ENCODE measurements at regions not wholly inside any gene's neighbourhood (a gene's known extent, or its start where the extent isn't known, plus 50 kb on each side); places are given as distances from the start of the nearest gene placed in this dataset.

DNA sequence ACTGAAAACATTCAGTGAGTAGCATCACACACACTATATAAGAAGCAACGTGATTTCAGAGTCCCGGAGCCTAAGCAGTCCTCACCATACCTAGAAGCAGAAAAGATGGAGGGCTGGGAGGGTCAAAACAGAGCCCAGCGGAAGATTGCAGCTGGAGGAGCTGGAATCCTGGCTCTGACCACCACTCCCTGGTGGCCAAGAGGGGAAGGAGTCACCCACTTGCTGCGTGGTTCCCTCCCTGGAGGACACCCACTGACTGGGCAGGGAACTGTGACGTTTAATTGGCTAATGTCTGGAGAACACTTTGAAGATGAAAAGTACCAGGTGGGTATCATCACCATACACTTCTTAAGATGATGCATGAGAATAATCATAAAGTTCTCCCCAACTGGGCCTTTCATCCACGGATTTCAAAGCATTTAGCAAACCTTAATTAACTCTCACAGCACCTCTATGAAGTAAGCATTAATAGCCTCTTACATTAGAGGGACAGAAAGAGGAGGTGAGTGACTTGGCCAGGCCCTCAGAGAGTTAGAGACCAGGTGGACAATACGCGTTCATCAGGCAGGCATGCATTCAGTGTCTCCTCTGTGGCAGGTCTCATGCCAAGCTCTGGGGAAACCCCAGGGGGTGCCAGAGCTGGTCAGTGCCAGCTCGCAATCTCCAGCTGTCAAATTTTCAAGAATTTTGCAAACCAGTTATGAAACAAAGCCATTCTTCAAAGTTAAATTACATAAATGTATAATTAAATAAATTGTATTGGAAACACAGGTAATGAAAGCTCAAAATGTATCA lies 137.9 kb downstream of the AXIN2 start:
- Histone ChIP-seq H3K4me1 (ENCODE audit: low read length) (no peaks in the 10 kb centered on the region), H3K9me3 (replicated peaks; ENCODE audit: insufficient read depth, low read length) (no peaks in the 10 kb centered on the region), H3K79me2 (ENCODE audit: low read length) (no peaks in the 10 kb centered on the region), H2AFZ (ENCODE audit: low read length) (no peak overlapping the region), H3K9me2 (replicated peaks; ENCODE audit: insufficient read depth, low read length) (no peaks in the 10 kb centered on the region), H3K4me2 (ENCODE audit: low read depth, low read length) (no peak overlapping the region), H3K27ac (ENCODE audit: low read length) (no peak overlapping the region), H4K20me1 (ENCODE audit: insufficient read depth, low read length) (no peaks in the 10 kb centered on the region), H3K4me3 (ENCODE audit: low read length) (no peak overlapping the region), H3K9ac (ENCODE audit: low read length) (no peak overlapping the region), H3K36me3 (replicated peaks; ENCODE audit: insufficient read depth, low read length) (no peaks in the 10 kb centered on the region), H3F3A (ENCODE audit: insufficient read depth, low read length) (no peaks in the 10 kb centered on the region), H3K27me3 (replicated peaks; ENCODE audit: insufficient read depth, low read length) (no peaks in the 10 kb centered on the region)
- DNase-seq = no peak
- TF ChIP-seq EZH2phosphoT487 (IDR thresholded peaks at IDR 0.05; ENCODE audit: low read length) = no peak
- TF ChIP-seq, protein P1, sequence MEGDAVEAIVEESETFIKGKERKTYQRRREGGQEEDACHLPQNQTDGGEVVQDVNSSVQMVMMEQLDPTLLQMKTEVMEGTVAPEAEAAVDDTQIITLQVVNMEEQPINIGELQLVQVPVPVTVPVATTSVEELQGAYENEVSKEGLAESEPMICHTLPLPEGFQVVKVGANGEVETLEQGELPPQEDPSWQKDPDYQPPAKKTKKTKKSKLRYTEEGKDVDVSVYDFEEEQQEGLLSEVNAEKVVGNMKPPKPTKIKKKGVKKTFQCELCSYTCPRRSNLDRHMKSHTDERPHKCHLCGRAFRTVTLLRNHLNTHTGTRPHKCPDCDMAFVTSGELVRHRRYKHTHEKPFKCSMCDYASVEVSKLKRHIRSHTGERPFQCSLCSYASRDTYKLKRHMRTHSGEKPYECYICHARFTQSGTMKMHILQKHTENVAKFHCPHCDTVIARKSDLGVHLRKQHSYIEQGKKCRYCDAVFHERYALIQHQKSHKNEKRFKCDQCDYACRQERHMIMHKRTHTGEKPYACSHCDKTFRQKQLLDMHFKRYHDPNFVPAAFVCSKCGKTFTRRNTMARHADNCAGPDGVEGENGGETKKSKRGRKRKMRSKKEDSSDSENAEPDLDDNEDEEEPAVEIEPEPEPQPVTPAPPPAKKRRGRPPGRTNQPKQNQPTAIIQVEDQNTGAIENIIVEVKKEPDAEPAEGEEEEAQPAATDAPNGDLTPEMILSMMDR (IDR thresholded peaks at IDR 0.05; ENCODE audit: low read length) = no peak

GRCh38 chr17:65418622-65419021 lies 142.8 kb downstream of the AXIN2 start:
- Histone ChIP-seq H3K36me3 (replicated peaks; ENCODE audit: insufficient read depth, low read length) (no peaks in the 10 kb centered on the region), H3K9me3 (replicated peaks; ENCODE audit: insufficient read depth, low read length) (no peaks in the 10 kb centered on the region), H3K4me1 (ENCODE audit: low read length) (no peaks in the 10 kb centered on the region), H3K4me2 (ENCODE audit: low read depth, low read length) (no peak overlapping the region), H3K27ac (ENCODE audit: low read length) (no peak overlapping the region), H4K20me1 (ENCODE audit: insufficient read depth, low read length) (no peaks in the 10 kb centered on the region), H3K27me3 (replicated peaks; ENCODE audit: insufficient read depth, low read length) (no peaks in the 10 kb centered on the region), H2AFZ (ENCODE audit: low read length) (no peak overlapping the region), H3K9ac (ENCODE audit: low read length) (no peak overlapping the region), H3K9me2 (replicated peaks; ENCODE audit: insufficient read depth, low read length) (no peaks in the 10 kb centered on the region), H3K4me3 (ENCODE audit: low read length) (no peak overlapping the region), H3F3A (ENCODE audit: insufficient read depth, low read length) (no peaks in the 10 kb centered on the region), H3K79me2 (ENCODE audit: low read length) (no peaks in the 10 kb centered on the region)
- DNase-seq = no peak
- no peak for TF ChIP-seq EZH2phosphoT487 (IDR thresholded peaks at IDR 0.05; ENCODE audit: low read length)
- no peak for TF ChIP-seq EZH2 (optimal IDR thresholded peaks at IDR 0.05; ENCODE audit: low read depth, low read length)
- TF ChIP-seq, protein P1 (IDR thresholded peaks at IDR 0.05; ENCODE audit: low read length) = no peak

DNA sequence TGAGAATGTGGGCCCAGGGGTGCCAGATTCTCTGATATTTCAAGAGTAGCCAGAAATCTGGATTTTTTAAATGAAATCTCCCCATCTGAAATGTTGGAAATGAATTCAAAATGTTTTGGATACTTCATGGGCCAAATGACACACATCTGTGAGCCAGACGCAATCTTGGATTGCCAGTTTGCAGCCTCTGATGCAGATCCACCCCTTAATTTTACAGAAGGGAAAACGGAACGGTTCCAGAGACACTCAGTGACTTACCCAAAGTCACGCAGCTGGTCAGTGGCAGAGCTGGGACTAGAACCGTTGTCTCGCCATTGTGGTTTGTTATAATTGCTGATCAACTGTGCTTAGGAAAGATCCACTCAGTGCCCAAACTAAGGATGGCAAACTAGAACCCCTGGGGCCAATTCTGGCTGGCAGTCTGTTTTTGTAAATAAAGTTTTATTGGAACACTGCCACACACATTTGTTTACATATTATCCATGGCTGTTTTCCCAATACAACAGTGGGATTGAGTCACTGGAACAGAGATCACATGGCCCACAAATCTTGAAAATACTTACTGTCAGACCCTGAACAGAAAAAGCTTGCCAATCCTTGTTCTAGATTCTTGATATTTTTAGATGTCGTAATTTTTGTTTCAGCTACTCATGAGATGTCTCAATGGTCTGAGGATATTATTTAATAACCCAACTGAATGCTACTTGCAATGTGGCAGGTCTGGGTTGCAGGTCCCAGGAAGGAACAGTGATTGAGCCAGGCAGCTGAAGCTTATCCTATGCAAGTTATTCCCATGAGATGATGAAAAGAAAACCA lies 143.8 kb downstream of the AXIN2 start:
- Histone ChIP-seq H3K9me3 (replicated peaks; ENCODE audit: insufficient read depth, low read length) (no peaks in the 10 kb centered on the region), H4K20me1 (ENCODE audit: insufficient read depth, low read length) (no peaks in the 10 kb centered on the region), H3K4me1 (ENCODE audit: low read length) (no peaks in the 10 kb centered on the region), H3F3A (ENCODE audit: insufficient read depth, low read length) (no peaks in the 10 kb centered on the region), H2AFZ (ENCODE audit: low read length) (no peak overlapping the region), H3K27me3 (replicated peaks; ENCODE audit: insufficient read depth, low read length) (no peaks in the 10 kb centered on the region), H3K27ac (ENCODE audit: low read length) (no peak overlapping the region), H3K9me2 (replicated peaks; ENCODE audit: insufficient read depth, low read length) (no peaks in the 10 kb centered on the region), H3K9ac (ENCODE audit: low read length) (no peak overlapping the region), H3K4me2 (ENCODE audit: low read depth, low read length) (no peak overlapping the region), H3K36me3 (replicated peaks; ENCODE audit: insufficient read depth, low read length) (no peaks in the 10 kb centered on the region), H3K4me3 (ENCODE audit: low read length) (no peak overlapping the region), H3K79me2 (ENCODE audit: low read length) (no peaks in the 10 kb centered on the region)
- TF ChIP-seq EZH2phosphoT487 (IDR thresholded peaks at IDR 0.05; ENCODE audit: low read length) (no peak), EZH2 (optimal IDR thresholded peaks at IDR 0.05; ENCODE audit: low read depth, low read length) (no peak)
- TF ChIP-seq, protein P1 (IDR thresholded peaks at IDR 0.05; ENCODE audit: low read length) = no peak
- no peak for DNase-seq
